ENCODE measurements at regions not wholly inside any gene's neighbourhood (a gene's known extent, or its start where the extent isn't known, plus 50 kb on each side); places are given as distances from the start of the nearest gene placed in this dataset.

GRCh38 chr5:54803471-54804011 is 181.9 kb downstream of the ESM1 start:
- Mint-ChIP-seq H3K9me3 (peaks cover 0 to 5% (median 0%) of the 10 kb centered on the region in 7 donors), H3K4me1 (peaks cover 9% of the 10 kb centered on the region), H3K36me3 (no peaks in the 10 kb centered on the region), H3K4me3 (no peak overlapping the region), H3K27me3 (ENCODE audit: low read depth in 3 of 3) (peaks cover 0 to 1% (median 0%) of the 10 kb centered on the region in 3 donors), H3K27ac (no peak overlapping the region)
- H3K4me1 ChIP-seq (ENCODE audit: control insufficient read depth in 1 of 2, insufficient read depth in 2 of 2, low read length in 2 of 2): peaks cover 3 to 4% of the 10 kb centered on the region in 2 donors
- no peaks in the 10 kb centered on the region for H3K79me2 ChIP-seq (ENCODE audit: insufficient read depth, low read length)
- H2AFZ ChIP-seq (ENCODE audit: insufficient read depth, low read depth, low read length, poor library complexity, severe bottlenecking): no peak overlapping the region
- H3K4me3 ChIP-seq (replicated peaks in 1 of 3; ENCODE audit: low read depth in 2 of 3, low read length in 3 of 3): no peak overlapping the region
- H3K9ac ChIP-seq (ENCODE audit: insufficient read depth, low read length, poor library complexity, severe bottlenecking): no peak overlapping the region
- H3K4me2 ChIP-seq (replicated peaks; ENCODE audit: extremely low read depth, low read length, poor library complexity, severe bottlenecking): no peak overlapping the region
- WGBS (ENCODE audit: insufficient coverage): 86% methylated on average over 3 of the region's 3 CpGs
- TF ChIP-seq CTCF (IDR thresholded peaks at IDR 0.05): no peak
- DNase-seq: no peak
- no peaks in the 10 kb centered on the region for H3K36me3 ChIP-seq (replicated peaks in 1 of 2; ENCODE audit: control insufficient read depth in 1 of 2, insufficient read depth in 2 of 2, low read length in 2 of 2)
- no peaks in the 10 kb centered on the region for H3K27me3 ChIP-seq (ENCODE audit: control insufficient read depth in 2 of 2, insufficient read depth in 2 of 2, low read length in 2 of 2)
- H3K27ac ChIP-seq (ENCODE audit: low read depth in 1 of 2, low read length in 2 of 2): no peak overlapping the region
- no peaks in the 10 kb centered on the region for H3K9me3 ChIP-seq (replicated peaks in 1 of 2; ENCODE audit: control insufficient read depth in 1 of 2, insufficient read depth in 1 of 2, low read length in 2 of 2)
- intact Hi-C loops (cut with micrococcal nuclease): no loop called here
- H4K20me1 ChIP-seq (ENCODE audit: insufficient read depth, low read length): no peaks in the 10 kb centered on the region

- no peak for TF ChIP-seq CTCF (IDR thresholded peaks at IDR 0.05)
- Histone ChIP-seq H3K4me3 (replicated peaks in 1 of 3; ENCODE audit: low read depth in 2 of 3, low read length in 3 of 3) (no peak overlapping the region), H3K9me3 (replicated peaks in 1 of 2; ENCODE audit: control insufficient read depth in 1 of 2, insufficient read depth in 1 of 2, low read length in 2 of 2) (no peaks in the 10 kb centered on the region), H3K4me2 (replicated peaks; ENCODE audit: extremely low read depth, low read length, poor library complexity, severe bottlenecking) (no peak overlapping the region), H3K27me3 (ENCODE audit: control insufficient read depth in 2 of 2, insufficient read depth in 2 of 2, low read length in 2 of 2) (no peaks in the 10 kb centered on the region), H3K27ac (ENCODE audit: low read depth in 1 of 2, low read length in 2 of 2) (no peak overlapping the region), H3K36me3 (replicated peaks in 1 of 2; ENCODE audit: control insufficient read depth in 1 of 2, insufficient read depth in 2 of 2, low read length in 2 of 2) (no peaks in the 10 kb centered on the region), H3K79me2 (ENCODE audit: insufficient read depth, low read length) (no peaks in the 10 kb centered on the region), H2AFZ (ENCODE audit: insufficient read depth, low read depth, low read length, poor library complexity, severe bottlenecking) (no peak overlapping the region), H4K20me1 (ENCODE audit: insufficient read depth, low read length) (no peaks in the 10 kb centered on the region), H3K9ac (ENCODE audit: insufficient read depth, low read length, poor library complexity, severe bottlenecking) (no peak overlapping the region), H3K4me1 (ENCODE audit: control insufficient read depth in 1 of 2, insufficient read depth in 2 of 2, low read length in 2 of 2) (peaks cover 0 to 4% of the 10 kb centered on the region in 2 donors)
- Mint-ChIP-seq H3K27ac (no peak overlapping the region), H3K9me3 (peaks cover 0 to 2% (median 0%) of the 10 kb centered on the region in 7 donors), H3K4me1 (peaks cover 7% of the 10 kb centered on the region), H3K36me3 (no peaks in the 10 kb centered on the region), H3K4me3 (no peak overlapping the region), H3K27me3 (ENCODE audit: low read depth in 3 of 3) (peaks cover 0 to 1% (median 0%) of the 10 kb centered on the region in 3 donors)
- WGBS (ENCODE audit: insufficient coverage): no CpG with 5 or more reads among the region's 1 CpG
- DNase-seq: no peak
- intact Hi-C loops (cut with micrococcal nuclease): no loop called here
Measured at GRCh38 chr5:54799645-54800044, 185.7 kb downstream of the ESM1 start.
